Ramos (cell line): ENCODE measurements at regions not wholly inside any gene's neighbourhood (a gene's known extent, or its start where the extent isn't known, plus 50 kb on each side); places are given as distances from the start of the nearest gene placed in this dataset.
"Not testable (repeated sequence)": the region's sequence is repeated elsewhere in the genome, so short reads cannot be mapped to it uniquely, and the experiment has no call there.

Source experiments
- in situ Hi-C: fragments of 300-500 bp; cut with MboI; formaldehyde crosslinking; loops from one replicate; pipeline ENCODE4 v1.14.3; 2022; ENCODE audit warnings: low sequenced_read_pairs; ENCODE audit not compliant: unreplicated experiment

GRCh38 chr20:25853718-25854388, 157.2 kb upstream of the ZNF337 start:
- in situ Hi-C loops, result not testable (repeated sequence)

GRCh38 chr20:25852968-25853717, 156.5 kb upstream of the ZNF337 start:
- in situ Hi-C loops, result not testable (repeated sequence)

GRCh38 chr20:25850133-25850532, 153.5 kb upstream of the ZNF337 start:
- in situ Hi-C loops, result not testable (repeated sequence)

- in situ Hi-C loops, result no loop called here
These were observed 151.6 kb upstream of the ZNF337 start for GRCh38 chr20:25848222-25848621.

- in situ Hi-C loops, result not testable (repeated sequence)
These were observed 148.0 kb upstream of the ZNF337 start for GRCh38 chr20:25844640-25845039.

- in situ Hi-C loops, result not testable (repeated sequence)
These were observed 116.9 kb upstream of the ZNF337 start for GRCh38 chr20:25813511-25813910.

- in situ Hi-C loops, result not testable (repeated sequence)
These were observed 101.7 kb upstream of the ZNF337 start for GRCh38 chr20:25798174-25798993.

GRCh38 chr20:25797062-25797461, 100.4 kb upstream of the ZNF337 start:
- in situ Hi-C loops, result not testable (repeated sequence)

GRCh38 chr20:25777241-25777640, 80.6 kb upstream of the ZNF337 start:
- in situ Hi-C loops, result not testable (repeated sequence)

- in situ Hi-C loops, result not testable (repeated sequence)
These were observed 78.1 kb upstream of the ZNF337 start for GRCh38 chr20:25774711-25775110.

GRCh38 chr20:25774203-25774602, 77.5 kb upstream of the ZNF337 start:
- in situ Hi-C loops, result not testable (repeated sequence)

GRCh38 chr20:25772437-25772836, 75.8 kb upstream of the ZNF337 start:
- in situ Hi-C loops, result not testable (repeated sequence)

- in situ Hi-C loops, result not testable (repeated sequence)
These were observed 75.2 kb upstream of the ZNF337 start for GRCh38 chr20:25771818-25772217.

GRCh38 chr20:25761596-25761995, 64.9 kb upstream of the ZNF337 start:
- in situ Hi-C loops, result no loop called here

- in situ Hi-C loops, result not testable (repeated sequence)
These were observed 64.4 kb upstream of the ZNF337 start for GRCh38 chr20:25761046-25761445.

GRCh38 chr20:25750765-25751696, 54.4 kb upstream of the ZNF337 start:
- in situ Hi-C loops, result no loop called here

- in situ Hi-C loops, result no loop called here
These were observed 53.6 kb upstream of the ZNF337 start for GRCh38 chr20:25750220-25750764.

GRCh38 chr20:25749649-25750048, 53.0 kb upstream of the ZNF337 start:
- in situ Hi-C loops, result no loop called here
